HepG2 (cell line): ENCODE measurements at regions not wholly inside any gene's neighbourhood (a gene's known extent, or its start where the extent isn't known, plus 50 kb on each side); places are given as distances from the start of the nearest gene placed in this dataset.

ENCODE experiments used
- GZF1 ChIP-seq: sonication (generic); formaldehyde crosslinking; IDR thresholded peaks from 2 replicates; pipeline ENCODE4 v1.5.1; 2020; ENCODE audit warnings: mild to moderate bottlenecking, missing genetic modification reagents
- SCMH1 ChIP-seq: sonication (generic); formaldehyde crosslinking; IDR thresholded peaks from 2 replicates; pipeline ENCODE4 v1.9.0; 2021; ENCODE audit warnings: missing genetic modification reagents, mild to moderate bottlenecking, borderline replicate concordance
- SP4 ChIP-seq: sonication (generic); formaldehyde crosslinking; IDR thresholded peaks from 2 replicates; pipeline ENCODE4 v1.8.1; 2023; ENCODE audit warnings: mild to moderate bottlenecking, missing genetic modification reagents
- ZNF781 ChIP-seq: sonication (generic); formaldehyde crosslinking; IDR thresholded peaks from 2 replicates; pipeline ENCODE4 v1.5.1; 2020; ENCODE audit warnings: borderline replicate concordance, mild to moderate bottlenecking, missing genetic modification reagents; ENCODE audit errors: not compliant biosample characterization

GRCh38 chr4:1541449-1542225 is 135.4 kb upstream of the NKX1-1 start:
- TF ChIP-seq SCMH1 (CRISPR knock-in tag): no peak
- no peak for TF ChIP-seq ZNF781 (CRISPR knock-in tag)
- no peak for TF ChIP-seq GZF1 (CRISPR knock-in tag)
- no peak for TF ChIP-seq SP4 (CRISPR knock-in tag)
